Trophoblast cell (in vitro differentiated cells and primary cell): ENCODE measurements at regions not wholly inside any gene's neighbourhood (a gene's known extent, or its start where the extent isn't known, plus 50 kb on each side); places are given as distances from the start of the nearest gene placed in this dataset.

ENCODE experiments used
- DNase-seq, 2 donors: peaks; one replicate each; pipeline ENCODE4 v3.0.0-alpha.2; 2016
- H2AFZ ChIP-seq: 2 replicates; pipeline ENCODE4 v1.6.1; 2013; ENCODE audit warnings: low read length, moderate library complexity, mild to moderate bottlenecking; ENCODE audit not compliant: insufficient read depth, poor library complexity
- H2AK5ac ChIP-seq: 2 replicates; pipeline ENCODE4 v1.6.1; 2013; ENCODE audit warnings: mild to moderate bottlenecking, low read length
- H2BK120ac ChIP-seq: 2 replicates; pipeline ENCODE4 v1.6.1; 2013; ENCODE audit warnings: low read length, mild to moderate bottlenecking, moderate library complexity; ENCODE audit not compliant: insufficient read depth, poor library complexity
- H2BK12ac ChIP-seq: 2 replicates; pipeline ENCODE4 v1.6.1; 2013; ENCODE audit warnings: mild to moderate bottlenecking, low read length, moderate library complexity
- H2BK5ac ChIP-seq: 2 replicates; pipeline ENCODE4 v1.6.1; 2013; ENCODE audit warnings: low read length, low read depth, moderate library complexity, mild to moderate bottlenecking; ENCODE audit not compliant: poor library complexity
- H3K14ac ChIP-seq: 2 replicates; pipeline ENCODE4 v1.6.1; 2013; ENCODE audit warnings: mild to moderate bottlenecking, low read length
- H3K18ac ChIP-seq: 2 replicates; pipeline ENCODE4 v1.6.1; 2013; ENCODE audit warnings: mild to moderate bottlenecking, low read length
- H3K23ac ChIP-seq: 2 replicates; pipeline ENCODE4 v1.6.1; 2013; ENCODE audit warnings: low read length
- H3K27ac ChIP-seq: 2 replicates; pipeline ENCODE4 v1.5.1; 2013; ENCODE audit warnings: low read depth, mild to moderate bottlenecking, inconsistent platforms, low read length, moderate library complexity
- H3K27me3 ChIP-seq: 2 replicates; pipeline ENCODE4 v1.6.1; 2013; ENCODE audit warnings: inconsistent platforms, mild to moderate bottlenecking, low read length, moderate library complexity; ENCODE audit not compliant: insufficient read depth
- H3K36me3 ChIP-seq, 2 experiments: 1 replicate in 1 of 2; 2 replicates in 1 of 2; pipeline ENCODE4 v1.6.1; 2013; ENCODE audit warnings: low read length in 2 of 2, mild to moderate bottlenecking in 2 of 2, moderate library complexity in 1 of 2; ENCODE audit not compliant: insufficient read depth in 2 of 2, control insufficient read depth in 1 of 2
- H3K4ac ChIP-seq: 2 replicates; pipeline ENCODE4 v1.6.1; 2013; ENCODE audit warnings: low read depth, mild to moderate bottlenecking, low read length, moderate library complexity
- H3K4me1 ChIP-seq, 2 experiments: 1 replicate in 1 of 2; 2 replicates in 1 of 2; pipeline ENCODE4 v1.6.1; 2013; ENCODE audit warnings: low read length in 2 of 2, mild to moderate bottlenecking in 2 of 2, moderate library complexity in 1 of 2; ENCODE audit not compliant: insufficient read depth in 2 of 2, control insufficient read depth in 1 of 2
- H3K4me2 ChIP-seq: 2 replicates; pipeline ENCODE4 v1.6.1; 2013; ENCODE audit warnings: inconsistent platforms, mild to moderate bottlenecking, low read length, moderate library complexity
- H3K4me3 ChIP-seq: 2 replicates; pipeline ENCODE4 v1.5.1; 2013; ENCODE audit warnings: mild to moderate bottlenecking, low read depth, low read length, inconsistent platforms
- H3K79me1 ChIP-seq: one replicate; pipeline ENCODE4 v1.6.1; 2013; ENCODE audit warnings: low read length
- H3K79me2 ChIP-seq: 2 replicates; pipeline ENCODE4 v1.6.1; 2013; ENCODE audit warnings: low read length, mild to moderate bottlenecking; ENCODE audit not compliant: control insufficient read depth, insufficient read depth, poor library complexity
- H3K9ac ChIP-seq: 2 replicates; pipeline ENCODE4 v1.6.1; 2013; ENCODE audit warnings: mild to moderate bottlenecking, low read length
- H3K9me3 ChIP-seq: 2 replicates; pipeline ENCODE4 v1.6.1; 2013; ENCODE audit warnings: low read depth, mild to moderate bottlenecking, control low read depth, inconsistent platforms, low read length; ENCODE audit not compliant: insufficient read depth
- H4K12ac ChIP-seq: 2 replicates; pipeline ENCODE4 v1.6.1; 2013; ENCODE audit warnings: low read depth, mild to moderate bottlenecking, low read length, moderate library complexity
- H4K8ac ChIP-seq: 2 replicates; pipeline ENCODE4 v1.6.1; 2013; ENCODE audit warnings: low read depth, mild to moderate bottlenecking, low read length, moderate library complexity
- H4K91ac ChIP-seq: one replicate; pipeline ENCODE4 v1.6.1; 2013; ENCODE audit warnings: low read depth, mild to moderate bottlenecking, low read length, moderate library complexity
- WGBS: extraction: QIAGEN DNeasy Blood & Tissue Kit; methylation state at CpG from one replicate; pipeline ENCODE4 v1.1.7; 2013; ENCODE audit warnings: missing lambda C conversion rate; ENCODE audit not compliant: insufficient read length, insufficient coverage; ENCODE audit errors: extremely low coverage; 5-methylcytosine and 5-hydroxymethylcytosine counted together

- Histone ChIP-seq H2BK12ac (peak overlapping the region; percentile 17), H4K12ac (no peak overlapping the region), H3K27me3 (no peaks in the 10 kb centered on the region), H3K4me1 (peaks cover 22 to 25% of the 10 kb centered on the region in 2 experiments), H3K9me3 (peaks cover 2% of the 10 kb centered on the region), H3K9ac (no peak overlapping the region), H3K14ac (no peak overlapping the region), H4K8ac (no peak overlapping the region), H3K23ac (no peak overlapping the region), H3K4me3 (no peak overlapping the region), H3K79me1 (peaks cover 9% of the 10 kb centered on the region), H2AK5ac (peak overlapping the region; percentile 53), H3K27ac (no peak overlapping the region), H4K91ac (peak overlapping the region; percentile 25), H2BK120ac (no peak overlapping the region), H2AFZ (no peak overlapping the region), H3K36me3 (no peaks in the 10 kb centered on the region), H3K4ac (no peak overlapping the region), H2BK5ac (peak overlapping the region; percentile 32), H3K4me2 (peak overlapping the region; percentile 40), H3K79me2 (peaks cover 2% of the 10 kb centered on the region), H3K18ac (no peak overlapping the region)
- peak; percentile 13 to 45 for DNase-seq
- no CpG with 5 or more reads among the region's 12 CpGs for WGBS
Measured at GRCh38 chr1:10900251-10900651, 103.8 kb upstream of the CASZ1 start.

- no CpG with 5 or more reads among the region's 6 CpGs for WGBS
- Histone ChIP-seq H3K14ac (no peak overlapping the region), H3K9me3 (peaks cover 2% of the 10 kb centered on the region), H3K4me1 (peaks cover 22 to 25% of the 10 kb centered on the region in 2 experiments), H3K9ac (no peak overlapping the region), H4K12ac (no peak overlapping the region), H3K79me1 (peaks cover 9% of the 10 kb centered on the region), H3K23ac (no peak overlapping the region), H3K27me3 (no peaks in the 10 kb centered on the region), H3K4me2 (peak overlapping the region; percentile 40), H3K4ac (no peak overlapping the region), H2BK5ac (peak overlapping the region; percentile 32), H2BK12ac (peak overlapping the region; percentile 12), H2AFZ (no peak overlapping the region), H3K79me2 (peaks cover 2% of the 10 kb centered on the region), H4K8ac (no peak overlapping the region), H3K18ac (no peak overlapping the region), H3K4me3 (no peak overlapping the region), H4K91ac (no peak overlapping the region), H2BK120ac (no peak overlapping the region), H2AK5ac (peak overlapping the region; percentile 53), H3K36me3 (no peaks in the 10 kb centered on the region), H3K27ac (no peak overlapping the region)
- DNase-seq, result peak; percentile 90 to 96
Measured at GRCh38 chr1:10900691-10901090, 104.2 kb upstream of the CASZ1 start.

GRCh38 chr1:10901091-10901890 is 104.8 kb upstream of the CASZ1 start:
- Histone ChIP-seq H4K8ac (peak overlapping the region; percentile 45), H3K18ac (peak overlapping the region; percentile 25), H3K14ac (peak overlapping the region; percentile 63), H2BK5ac (no peak overlapping the region), H3K9me3 (peaks cover 2% of the 10 kb centered on the region), H3K4me2 (peak overlapping the region; percentile 40), H3K36me3 (no peaks in the 10 kb centered on the region), H4K91ac (peak overlapping the region; percentile 77), H4K12ac (no peak overlapping the region), H3K23ac (no peak overlapping the region), H2BK12ac (peak overlapping the region; percentile 44), H3K4me1 (peaks cover 22 to 25% of the 10 kb centered on the region in 2 experiments), H3K79me1 (peaks cover 9% of the 10 kb centered on the region), H3K4me3 (peak overlapping the region; percentile 31), H2BK120ac (peak overlapping the region; percentile 57), H3K4ac (no peak overlapping the region), H3K79me2 (peaks cover 2% of the 10 kb centered on the region), H2AFZ (no peak overlapping the region), H3K27ac (peak overlapping the region; percentile 6), H2AK5ac (peak overlapping the region; percentile 65), H3K9ac (no peak overlapping the region), H3K27me3 (no peaks in the 10 kb centered on the region)
- WGBS, result no CpG with 5 or more reads among the region's 29 CpGs
- DNase-seq, result peak; percentile 41 to 75

DNA sequence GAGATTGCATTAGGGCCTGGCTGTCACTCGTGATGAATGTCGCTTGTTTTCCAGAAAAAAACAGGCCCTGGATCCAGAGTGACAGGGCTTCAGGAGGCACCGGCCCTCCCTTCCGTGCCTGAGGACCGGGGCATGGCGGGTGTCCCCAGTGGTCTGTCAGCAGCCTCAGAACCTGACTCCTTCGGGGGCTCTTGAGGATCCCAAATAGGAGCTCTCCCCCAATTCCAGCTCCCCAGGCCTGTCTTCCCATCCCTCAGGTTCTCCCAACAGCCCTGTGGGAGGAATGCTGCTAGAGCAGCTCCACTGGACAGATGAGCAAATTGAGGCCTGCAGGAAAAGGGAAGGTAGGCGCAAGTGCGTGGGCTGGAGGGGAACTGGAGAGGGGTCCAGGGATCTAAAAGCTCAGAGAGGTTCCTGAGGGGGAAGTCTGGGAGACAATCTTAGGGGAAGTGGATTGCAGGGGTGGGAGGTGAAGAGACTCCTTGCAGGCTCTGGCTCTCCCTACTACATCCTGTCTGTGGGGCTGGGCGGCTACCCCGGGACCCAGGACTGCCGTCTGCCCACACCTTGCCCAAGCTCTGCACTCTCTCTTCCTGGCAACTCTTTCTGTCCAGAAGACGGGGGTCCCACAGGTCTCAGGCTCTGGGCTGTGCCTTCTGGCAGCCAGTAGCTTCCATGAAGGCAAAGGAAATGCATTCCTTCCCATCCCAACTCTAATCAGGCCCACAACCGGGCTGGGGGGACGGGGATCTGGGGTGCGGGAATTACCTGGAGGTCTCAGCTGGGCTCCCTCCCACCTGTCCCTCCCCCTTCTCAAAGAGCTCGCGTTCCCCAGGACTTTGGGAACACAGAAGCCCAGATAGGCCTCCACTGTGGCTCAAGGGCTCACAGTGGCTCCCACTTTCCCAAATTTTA is 105.7 kb upstream of the CASZ1 start:
- H4K8ac ChIP-seq, result peak overlapping the region; percentile 45
- no peak overlapping the region for H3K9ac ChIP-seq
- H3K79me1 ChIP-seq, result peaks cover 9% of the 10 kb centered on the region
- no peak overlapping the region for H3K23ac ChIP-seq
- H4K91ac ChIP-seq, result peak overlapping the region; percentile 52
- H3K4me1 ChIP-seq, result peaks cover 22 to 25% of the 10 kb centered on the region in 2 experiments
- no peak overlapping the region for H3K27ac ChIP-seq
- no peak overlapping the region for H4K12ac ChIP-seq
- no peak overlapping the region for H2BK5ac ChIP-seq
- H3K18ac ChIP-seq, result no peak overlapping the region
- DNase-seq, result peak; percentile 14 to 63
- H2BK120ac ChIP-seq, result peak overlapping the region; percentile 57
- WGBS, result no CpG with 5 or more reads among the region's 18 CpGs
- H2AFZ ChIP-seq, result no peak overlapping the region
- no peak overlapping the region for H3K4me3 ChIP-seq
- H3K4me2 ChIP-seq, result peak overlapping the region; percentile 40
- H2BK12ac ChIP-seq, result peak overlapping the region; percentile 38
- peaks cover 2% of the 10 kb centered on the region for H3K79me2 ChIP-seq
- no peak overlapping the region for H3K14ac ChIP-seq
- no peaks in the 10 kb centered on the region for H3K36me3 ChIP-seq
- H3K27me3 ChIP-seq, result no peaks in the 10 kb centered on the region
- H3K4ac ChIP-seq, result no peak overlapping the region
- peaks cover 4% of the 10 kb centered on the region for H3K9me3 ChIP-seq
- H2AK5ac ChIP-seq, result no peak overlapping the region
